Ascending aorta (tissue), 2 donors: ENCODE measurements at regions not wholly inside any gene's neighbourhood (a gene's known extent, or its start where the extent isn't known, plus 50 kb on each side); places are given as distances from the start of the nearest gene placed in this dataset.

Source experiments
- DNase-seq, 2 donors: peaks; one replicate each; pipeline ENCODE4 v3.0.0-alpha.2; 2019; ENCODE audit warnings: low spot score in 2 of 2
- H3K27ac ChIP-seq, 2 donors: fragments of 200-600 bp; sonication (generic); one replicate each; pipeline ENCODE4 v1.5.1; 2016 to 2017; ENCODE audit warnings: mild to moderate bottlenecking in 1 of 2
- H3K27me3 ChIP-seq: fragments of 200-600 bp; sonication (generic); one replicate; pipeline ENCODE4 v1.5.1; 2017
- H3K36me3 ChIP-seq, 2 donors: fragments of 200-600 bp; sonication (generic); one replicate each; pipeline ENCODE4 v1.5.1; 2016
- H3K4me1 ChIP-seq, 2 donors: fragments of 200-600 bp; sonication (generic); one replicate each; pipeline ENCODE4 v1.5.1; 2016 to 2017; ENCODE audit warnings: mild to moderate bottlenecking in 1 of 2
- H3K4me3 ChIP-seq, 2 donors: fragments of 200-600 bp; sonication (generic); one replicate each; pipeline ENCODE4 v1.5.1; 2016 to 2017; ENCODE audit warnings: mild to moderate bottlenecking in 1 of 2
- H3K9me3 ChIP-seq, 2 donors: fragments of 200-600 bp; sonication (generic); one replicate each; pipeline ENCODE4 v1.5.1; 2016
- intact Hi-C: fragments of 100-400 bp; cut with DNase I; formaldehyde crosslinking; loops from one replicate; pipeline ENCODE4 v1.15.1; 2023
- TF ChIP-seq, protein P1 (sequence below), 3 experiments: fragments of 200-600 bp in 2 of 3; fragments of 450-650 bp in 1 of 3; sonication (generic) in 2 of 3; IDR thresholded peaks; one replicate each; pipeline ENCODE4 v1.5.1; 2016 to 2019; ENCODE audit warnings: antibody characterized with exemption in 3 of 3, mild to moderate bottlenecking in 1 of 3, moderate library complexity in 1 of 3

GRCh38 chr3:170751899-170752293 lies 118.1 kb downstream of the RPL22L1 start:
- Histone ChIP-seq H3K36me3 (no peaks in the 10 kb centered on the region), H3K27ac (peak overlapping the region; percentile 57 to 71), H3K4me1 (peaks cover 8 to 45% of the 10 kb centered on the region in 2 donors), H3K9me3 (no peaks in the 10 kb centered on the region), H3K27me3 (no peaks in the 10 kb centered on the region), H3K4me3 (no peak overlapping the region)
- intact Hi-C loops = loop anchor here (5.0 kb wide), 1 partner anchor 65 kb away; no protein-coding TSS in a partner anchor
- TF ChIP-seq, protein P1, sequence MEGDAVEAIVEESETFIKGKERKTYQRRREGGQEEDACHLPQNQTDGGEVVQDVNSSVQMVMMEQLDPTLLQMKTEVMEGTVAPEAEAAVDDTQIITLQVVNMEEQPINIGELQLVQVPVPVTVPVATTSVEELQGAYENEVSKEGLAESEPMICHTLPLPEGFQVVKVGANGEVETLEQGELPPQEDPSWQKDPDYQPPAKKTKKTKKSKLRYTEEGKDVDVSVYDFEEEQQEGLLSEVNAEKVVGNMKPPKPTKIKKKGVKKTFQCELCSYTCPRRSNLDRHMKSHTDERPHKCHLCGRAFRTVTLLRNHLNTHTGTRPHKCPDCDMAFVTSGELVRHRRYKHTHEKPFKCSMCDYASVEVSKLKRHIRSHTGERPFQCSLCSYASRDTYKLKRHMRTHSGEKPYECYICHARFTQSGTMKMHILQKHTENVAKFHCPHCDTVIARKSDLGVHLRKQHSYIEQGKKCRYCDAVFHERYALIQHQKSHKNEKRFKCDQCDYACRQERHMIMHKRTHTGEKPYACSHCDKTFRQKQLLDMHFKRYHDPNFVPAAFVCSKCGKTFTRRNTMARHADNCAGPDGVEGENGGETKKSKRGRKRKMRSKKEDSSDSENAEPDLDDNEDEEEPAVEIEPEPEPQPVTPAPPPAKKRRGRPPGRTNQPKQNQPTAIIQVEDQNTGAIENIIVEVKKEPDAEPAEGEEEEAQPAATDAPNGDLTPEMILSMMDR (IDR thresholded peaks at IDR 0.05) = no peak
- no peak for DNase-seq

DNA sequence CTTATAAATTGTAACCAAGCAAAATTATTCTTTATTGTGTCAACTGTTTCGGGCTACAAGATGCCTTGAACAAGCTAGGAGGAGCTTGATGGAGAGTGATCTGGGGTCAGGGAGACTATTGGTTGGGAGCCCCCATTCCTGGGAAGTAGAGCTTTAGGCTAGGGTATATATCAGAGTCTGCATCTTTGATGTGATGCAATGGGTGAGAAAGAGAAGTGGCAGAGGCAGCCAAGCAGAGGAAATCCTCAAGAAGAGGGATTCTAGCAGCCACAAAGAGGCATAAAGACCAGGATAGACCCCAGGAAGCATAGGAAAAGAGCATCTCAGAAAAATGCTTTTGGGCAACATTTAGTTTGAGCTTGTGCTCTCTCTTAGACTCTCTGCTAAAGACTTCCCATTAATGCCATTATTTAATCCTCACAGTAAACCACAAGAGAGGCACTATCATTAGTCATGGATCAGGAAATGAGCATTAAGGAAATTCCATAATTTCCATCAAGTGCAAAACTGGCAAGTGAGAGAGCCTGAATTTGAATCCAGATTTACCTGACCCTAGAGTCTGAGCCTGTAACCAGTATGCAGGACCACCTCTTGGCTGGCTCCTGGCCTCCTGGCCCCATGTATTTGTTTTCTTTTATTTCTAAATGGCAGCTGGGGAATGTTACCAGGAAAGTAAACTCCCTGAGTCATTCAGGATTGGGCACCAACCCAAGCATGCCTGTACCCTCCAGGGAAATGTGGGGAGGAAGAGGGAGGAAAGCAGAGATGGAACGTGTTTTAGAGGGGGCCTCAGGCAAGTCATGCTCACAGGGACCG lies 118.7 kb downstream of the RPL22L1 start:
- Histone ChIP-seq H3K36me3 (no peaks in the 10 kb centered on the region), H3K27me3 (no peaks in the 10 kb centered on the region), H3K9me3 (no peaks in the 10 kb centered on the region), H3K27ac (peak overlapping the region; percentile 57 to 68), H3K4me3 (no peak overlapping the region), H3K4me1 (peaks cover 8 to 45% of the 10 kb centered on the region in 2 donors)
- peak in 1 of 2 donors; percentile 92 for DNase-seq
- TF ChIP-seq, protein P1 (IDR thresholded peaks at IDR 0.05) = no peak
- intact Hi-C loops = loop anchor here (5.0 kb wide), 1 partner anchor 64 kb away; no protein-coding TSS in a partner anchor

- intact Hi-C loops = loop anchor here (5.0 kb wide), 1 partner anchor 63 kb away; no protein-coding TSS in a partner anchor
- DNase-seq = no peak
- Histone ChIP-seq H3K4me1 (peaks cover 8 to 45% of the 10 kb centered on the region in 2 donors), H3K4me3 (no peak overlapping the region), H3K27me3 (no peaks in the 10 kb centered on the region), H3K9me3 (no peaks in the 10 kb centered on the region), H3K27ac (peak overlapping the region in 1 of 2 donors; percentile 23), H3K36me3 (no peaks in the 10 kb centered on the region)
- TF ChIP-seq, protein P1 (IDR thresholded peaks at IDR 0.05) = no peak
Observed at GRCh38 chr3:170750478-170750830, 119.5 kb downstream of the RPL22L1 start.

DNA sequence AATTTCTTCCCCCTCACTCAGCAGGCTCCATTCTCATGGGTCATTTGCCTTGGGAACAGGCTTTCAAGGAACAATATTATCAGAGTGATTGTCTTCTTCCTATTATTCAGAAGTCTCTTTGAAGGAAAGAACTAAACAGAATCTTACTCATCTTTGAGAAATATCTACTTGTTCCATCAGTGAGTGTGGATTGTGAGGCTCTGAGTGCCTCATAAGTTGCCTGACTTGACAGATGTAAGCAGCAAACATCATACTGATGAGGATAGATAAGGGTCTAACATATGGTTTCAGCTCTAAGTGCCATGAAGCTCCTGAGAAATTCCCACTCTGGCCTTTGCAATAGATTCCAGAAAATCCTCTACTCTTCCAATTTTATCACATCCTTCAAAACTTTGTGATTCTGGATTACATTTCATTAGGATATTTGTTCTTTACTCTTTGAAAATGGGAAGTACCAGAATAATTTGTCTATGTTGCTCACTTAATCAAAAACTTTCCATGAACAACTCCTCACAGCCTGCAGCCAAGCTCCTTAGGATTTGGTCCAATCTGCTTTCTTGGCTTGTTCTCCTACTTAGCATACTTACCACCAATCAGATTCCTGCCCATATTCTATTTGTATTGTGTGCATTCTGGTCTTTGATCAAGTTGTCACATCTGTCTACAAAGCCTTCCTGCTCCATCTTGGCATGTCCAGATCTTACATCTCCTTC lies 120.1 kb downstream of the RPL22L1 start:
- intact Hi-C loops = loop anchor here (5.0 to 10.0 kb wide), 2 partner anchors 63 to 125 kb away; partner anchors contain the start of gene RPL22L1
- no peaks in the 10 kb centered on the region for H3K36me3 ChIP-seq
- TF ChIP-seq, protein P1 (IDR thresholded peaks at IDR 0.05) = no peak
- H3K27me3 ChIP-seq = no peaks in the 10 kb centered on the region
- H3K4me1 ChIP-seq = peaks cover 8 to 45% of the 10 kb centered on the region in 2 donors
- no peak for DNase-seq
- H3K4me3 ChIP-seq = no peak overlapping the region
- no peaks in the 10 kb centered on the region for H3K9me3 ChIP-seq
- H3K27ac ChIP-seq = peak overlapping the region in 1 of 2 donors; percentile 28

DNA sequence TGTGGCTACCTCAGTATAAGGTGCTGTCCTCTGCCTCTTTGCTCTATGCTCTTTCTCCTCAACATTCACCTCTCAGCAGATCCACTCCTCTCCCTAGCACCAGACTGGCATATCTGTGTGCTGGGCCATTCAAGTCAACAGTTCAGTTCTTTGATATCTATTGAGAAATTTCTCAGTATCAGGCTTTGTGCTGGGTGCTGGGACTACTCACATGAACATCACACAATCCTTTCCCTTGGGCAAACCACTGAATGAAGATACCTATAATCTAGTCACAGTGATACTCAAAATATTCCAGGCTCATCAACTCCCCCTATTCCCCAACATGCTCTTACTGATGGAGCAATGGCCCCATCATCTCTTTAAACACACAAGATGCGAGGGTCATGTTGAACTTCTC lies 120.8 kb downstream of the RPL22L1 start:
- H3K27ac ChIP-seq = no peak overlapping the region
- peaks cover 6 to 39% of the 10 kb centered on the region in 2 donors for H3K4me1 ChIP-seq
- no peak overlapping the region for H3K4me3 ChIP-seq
- no peaks in the 10 kb centered on the region for H3K9me3 ChIP-seq
- TF ChIP-seq, protein P1 (IDR thresholded peaks at IDR 0.05) = no peak
- H3K36me3 ChIP-seq = no peaks in the 10 kb centered on the region
- H3K27me3 ChIP-seq = no peaks in the 10 kb centered on the region
- DNase-seq = no peak
- intact Hi-C loops = loop anchor here (10.0 kb wide), 1 partner anchor 126 kb away; the partner anchor contains the start of gene RPL22L1
